Urinary bladder (tissue), 3 donors: ENCODE measurements at regions not wholly inside any gene's neighbourhood (a gene's known extent, or its start where the extent isn't known, plus 50 kb on each side); places are given as distances from the start of the nearest gene placed in this dataset.

Source experiments
- DNase-seq: peaks from one replicate; pipeline ENCODE4 v3.0.0-alpha.2; 2015; ENCODE audit errors: extremely low spot score
- H3K27ac ChIP-seq: one replicate; pipeline ENCODE4 v1.5.1; 2013; ENCODE audit warnings: low read depth, mild to moderate bottlenecking, moderate library complexity
- H3K36me3 ChIP-seq: one replicate; pipeline ENCODE4 v1.6.1; 2013; ENCODE audit warnings: mild to moderate bottlenecking, moderate library complexity; ENCODE audit not compliant: insufficient read depth
- H3K4me1 ChIP-seq: one replicate; pipeline ENCODE4 v1.6.1; 2013; ENCODE audit warnings: mild to moderate bottlenecking, moderate library complexity; ENCODE audit not compliant: insufficient read depth
- H3K4me3 ChIP-seq: one replicate; pipeline ENCODE4 v1.5.1; 2013; ENCODE audit warnings: low read depth, low read length
- WGBS: extraction: QIAGEN DNeasy Blood & Tissue Kit; methylation state at CpG from one replicate; pipeline ENCODE4 v1.1.7; 2013; 5-methylcytosine and 5-hydroxymethylcytosine counted together
- donor health status: healthy with polysubstance abuse.
- donor health status: healthy.

DNA sequence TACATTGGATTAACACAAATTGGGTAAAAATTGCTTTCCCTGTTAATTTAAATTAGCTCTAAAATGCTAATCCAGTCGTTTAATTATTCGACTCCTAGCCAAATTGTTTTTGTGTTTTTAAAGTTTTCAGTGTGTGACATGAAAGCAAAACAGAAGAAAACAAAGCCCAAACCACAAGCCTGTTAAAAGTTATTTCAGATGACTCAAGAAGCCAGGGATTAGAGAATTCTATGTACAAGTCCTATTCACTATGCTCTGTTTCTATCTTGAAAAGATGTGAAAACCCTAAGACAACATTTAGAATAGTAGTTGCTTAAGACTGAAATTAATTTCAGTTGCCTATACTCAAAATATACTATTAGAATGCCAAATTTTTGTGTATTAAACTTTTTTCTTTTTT is 294.8 kb upstream of the ADAMTS5 start:
- 72% methylated on average over 2 of the region's 2 CpGs for WGBS
- Histone ChIP-seq H3K36me3 (no peaks in the 10 kb centered on the region), H3K4me1 (no peaks in the 10 kb centered on the region)

DNA sequence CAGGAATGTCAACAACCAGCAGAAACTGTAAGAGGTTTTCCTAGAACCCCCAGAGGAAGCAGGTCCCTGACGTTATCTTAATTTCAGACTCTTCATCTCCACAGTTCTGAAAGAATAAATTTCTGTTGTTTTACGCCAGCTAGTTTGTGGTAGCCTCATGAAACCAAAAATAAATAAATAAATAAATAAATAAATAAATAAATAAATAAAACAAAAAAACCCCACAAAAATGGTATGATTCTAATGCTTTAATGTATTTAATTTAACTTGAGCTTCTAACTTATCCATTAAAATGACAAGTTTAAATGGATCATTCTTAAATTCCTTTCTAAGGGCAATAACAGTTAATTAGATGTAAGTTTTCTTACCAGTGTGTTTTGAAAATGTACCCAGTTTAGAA is 293.8 kb upstream of the ADAMTS5 start:
- Histone ChIP-seq H3K36me3 (no peaks in the 10 kb centered on the region), H3K27ac (no peak overlapping the region), H3K4me3 (no peak overlapping the region), H3K4me1 (no peaks in the 10 kb centered on the region)
- WGBS, result over 99% methylated on average over 2 of the region's 2 CpGs
- DNase-seq, result no peak

More for the DNA sequence above, 294.8 kb upstream of the ADAMTS5 start:
- no peak overlapping the region for H3K4me3 ChIP-seq
- no peak overlapping the region for H3K27ac ChIP-seq
- no peak for DNase-seq

DNA sequence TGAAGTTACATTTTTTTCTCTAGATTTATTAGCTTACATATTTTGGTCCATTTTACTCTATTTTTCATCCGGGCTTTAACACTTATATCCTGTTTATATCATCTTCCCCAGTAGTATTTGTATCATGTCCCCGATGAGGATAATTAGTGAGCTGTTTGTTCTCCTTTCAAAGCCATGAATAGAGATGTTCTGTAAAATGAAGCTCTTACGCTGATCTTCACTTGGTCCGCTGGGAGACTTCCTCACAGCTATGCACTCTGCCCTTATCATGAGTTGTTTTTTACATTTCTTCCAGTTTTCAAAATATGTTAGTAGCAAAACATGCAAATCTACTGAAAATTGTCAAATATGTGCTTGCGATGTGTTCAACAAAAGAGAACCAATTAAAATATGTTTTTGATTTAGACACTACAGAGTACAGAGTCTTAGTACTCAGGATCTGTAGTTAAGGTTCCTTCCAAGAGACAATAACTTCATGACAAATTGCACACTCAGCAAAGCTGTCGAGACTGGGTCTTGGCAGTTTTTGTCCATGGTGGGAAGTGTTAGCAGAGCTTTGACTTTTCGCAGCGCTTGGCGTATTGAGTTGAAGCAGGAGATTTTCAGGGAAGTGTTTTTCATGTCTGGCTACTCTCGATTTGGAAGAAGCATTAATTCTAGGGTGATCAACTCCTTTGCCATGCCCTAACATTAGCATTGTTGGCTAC is 292.0 kb upstream of the ADAMTS5 start:
- no peaks in the 10 kb centered on the region for H3K4me1 ChIP-seq
- no peak for DNase-seq
- no peak overlapping the region for H3K27ac ChIP-seq
- WGBS, result 91% methylated on average over 10 of the region's 10 CpGs
- H3K36me3 ChIP-seq, result no peaks in the 10 kb centered on the region
- H3K4me3 ChIP-seq, result no peak overlapping the region

DNA sequence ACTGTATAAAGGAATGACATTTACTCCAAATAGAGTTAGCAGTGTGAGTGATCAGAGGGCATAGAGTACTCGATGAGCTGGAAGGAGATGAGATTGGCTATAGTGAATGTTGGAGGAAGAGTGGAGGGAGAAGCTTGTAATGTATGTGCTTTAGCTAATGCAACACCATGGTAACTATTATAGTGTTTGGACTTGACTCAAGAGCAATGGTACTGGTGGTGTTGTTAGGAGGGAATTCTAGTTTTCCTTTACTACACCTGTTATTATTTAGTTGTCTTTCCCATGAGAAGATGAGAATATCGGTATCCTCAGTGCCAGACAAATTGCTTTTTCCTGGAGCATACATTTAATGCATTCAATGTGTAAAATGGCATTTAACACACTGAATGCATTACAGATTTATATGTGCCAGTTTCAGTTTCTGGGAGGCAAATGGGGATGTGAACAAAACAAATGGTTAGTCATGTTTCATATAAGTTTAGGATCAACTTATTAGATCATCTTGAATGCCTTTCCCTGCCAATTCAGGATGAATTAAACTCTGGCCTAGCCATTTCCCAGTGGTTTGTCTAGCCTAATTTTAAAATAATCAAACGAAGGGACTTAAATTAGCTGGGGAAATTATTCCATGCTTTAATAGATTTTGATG is 291.1 kb upstream of the ADAMTS5 start:
- H3K27ac ChIP-seq, result no peak overlapping the region
- 68% methylated on average over 3 of the region's 3 CpGs for WGBS
- H3K4me1 ChIP-seq, result no peaks in the 10 kb centered on the region
- no peak for DNase-seq
- no peaks in the 10 kb centered on the region for H3K36me3 ChIP-seq
- no peak overlapping the region for H3K4me3 ChIP-seq

DNA sequence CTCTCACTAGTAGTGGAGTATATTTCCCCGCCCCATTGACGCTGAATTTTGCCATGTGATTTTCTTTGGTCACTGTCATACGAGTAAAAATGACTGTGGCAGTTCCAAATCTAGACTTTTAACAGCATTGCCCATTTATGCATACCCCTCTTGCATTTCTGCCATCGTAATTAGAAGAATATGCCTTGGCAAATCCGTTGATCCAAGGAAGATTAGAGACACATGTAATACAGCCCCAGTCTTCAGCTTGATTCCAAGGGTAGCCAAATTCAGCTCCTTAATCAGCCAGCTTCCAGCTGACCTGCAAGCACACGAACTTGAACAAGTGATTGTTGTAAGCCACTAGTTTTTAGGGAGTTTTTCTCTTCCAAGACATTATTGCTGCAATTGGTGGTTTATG is 290.3 kb upstream of the ADAMTS5 start:
- DNase-seq, result no peak
- Histone ChIP-seq H3K4me3 (no peak overlapping the region), H3K36me3 (no peaks in the 10 kb centered on the region), H3K27ac (no peak overlapping the region), H3K4me1 (no peaks in the 10 kb centered on the region)
- 85% methylated on average over 6 of the region's 6 CpGs for WGBS

DNA sequence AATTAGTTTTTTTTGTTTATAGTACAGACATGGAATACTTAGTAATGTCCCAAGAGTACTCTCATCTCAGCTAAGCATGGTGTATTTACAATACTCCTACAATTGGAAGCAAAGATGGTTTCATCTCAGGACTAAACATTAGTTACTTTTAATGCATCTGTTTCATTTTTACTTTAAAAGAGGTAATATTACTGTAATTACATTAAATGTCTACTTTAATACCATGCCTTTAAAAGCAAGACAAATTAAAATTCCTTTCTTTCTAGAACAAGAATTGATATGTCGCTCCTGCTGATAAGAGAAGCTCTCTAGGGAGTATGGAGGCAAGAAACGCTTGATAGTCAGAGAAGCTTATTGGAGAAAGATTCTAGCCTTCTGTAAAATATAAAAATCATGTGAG is 284.9 kb upstream of the ADAMTS5 start:
- no peaks in the 10 kb centered on the region for H3K4me1 ChIP-seq
- WGBS, result 80% methylated on average over 2 of the region's 2 CpGs
- DNase-seq, result no peak
- H3K27ac ChIP-seq, result no peak overlapping the region
- no peak overlapping the region for H3K4me3 ChIP-seq
- no peaks in the 10 kb centered on the region for H3K36me3 ChIP-seq

DNA sequence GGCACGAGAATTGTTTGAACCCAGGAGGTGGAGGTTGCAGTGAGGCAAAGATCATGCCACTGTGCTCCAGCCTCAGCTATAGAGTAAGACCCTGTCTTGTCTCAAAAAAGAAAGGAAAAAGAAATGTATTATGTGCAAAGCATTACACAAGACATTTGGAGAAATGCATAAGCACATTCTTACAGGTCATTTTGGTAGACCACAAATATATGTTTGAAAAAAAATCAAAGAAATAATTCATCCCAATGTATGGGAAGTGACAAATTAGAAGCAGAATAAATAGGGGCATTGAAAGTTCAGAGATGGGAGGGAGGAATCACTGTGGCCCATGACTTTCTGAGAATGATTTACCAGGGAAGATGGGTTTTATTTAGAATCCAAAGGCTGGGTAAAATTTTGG is 283.5 kb upstream of the ADAMTS5 start:
- no peaks in the 10 kb centered on the region for H3K4me1 ChIP-seq
- no peak overlapping the region for H3K27ac ChIP-seq
- no peaks in the 10 kb centered on the region for H3K36me3 ChIP-seq
- no peak overlapping the region for H3K4me3 ChIP-seq
- 94% methylated on average over 1 of the region's 1 CpG for WGBS
- no peak for DNase-seq

DNA sequence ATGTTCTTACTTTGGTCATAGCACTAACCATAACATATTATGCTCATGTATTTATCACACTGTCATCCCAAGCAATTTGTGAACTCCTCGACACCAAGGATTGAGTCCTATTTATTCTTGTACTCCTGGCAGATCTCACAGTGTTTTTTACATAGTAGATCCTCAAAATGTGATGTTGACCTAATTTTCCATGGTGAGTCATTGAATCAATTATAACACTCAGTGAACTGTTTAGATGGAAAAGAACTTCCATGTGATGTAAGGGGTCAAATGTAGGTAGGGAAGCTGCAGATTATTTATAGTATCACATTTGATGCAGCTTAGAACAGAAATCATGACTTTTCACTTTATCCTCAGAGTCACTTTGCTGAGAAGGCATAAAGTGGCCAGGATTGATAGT is 281.9 kb upstream of the ADAMTS5 start:
- no peak overlapping the region for H3K27ac ChIP-seq
- no peak for DNase-seq
- WGBS, result 55% methylated on average over 1 of the region's 1 CpG
- H3K4me1 ChIP-seq, result no peaks in the 10 kb centered on the region
- H3K36me3 ChIP-seq, result no peaks in the 10 kb centered on the region
- no peak overlapping the region for H3K4me3 ChIP-seq

DNA sequence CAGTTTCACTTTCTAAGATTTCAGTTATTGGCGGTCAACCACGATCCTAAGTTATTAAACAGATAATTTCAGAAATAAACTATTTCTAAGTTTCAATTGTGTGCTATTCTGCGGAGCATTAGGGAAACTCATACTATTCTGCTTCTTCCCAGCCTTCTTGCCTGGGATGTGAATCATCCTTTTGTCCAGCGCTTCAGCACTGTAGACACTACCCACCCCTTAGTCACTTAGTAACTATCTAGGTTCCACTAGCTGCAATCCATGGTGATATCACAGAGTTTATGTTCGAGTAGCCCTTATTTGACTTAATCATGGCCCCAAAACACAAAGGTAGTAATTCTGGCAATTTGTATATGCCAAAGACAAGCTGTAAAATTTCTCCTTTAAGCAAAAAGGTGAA is 279.9 kb upstream of the ADAMTS5 start:
- Histone ChIP-seq H3K27ac (no peak overlapping the region), H3K36me3 (no peaks in the 10 kb centered on the region), H3K4me3 (no peak overlapping the region), H3K4me1 (no peaks in the 10 kb centered on the region)
- WGBS, result 84% methylated on average over 5 of the region's 5 CpGs
- DNase-seq, result no peak

DNA sequence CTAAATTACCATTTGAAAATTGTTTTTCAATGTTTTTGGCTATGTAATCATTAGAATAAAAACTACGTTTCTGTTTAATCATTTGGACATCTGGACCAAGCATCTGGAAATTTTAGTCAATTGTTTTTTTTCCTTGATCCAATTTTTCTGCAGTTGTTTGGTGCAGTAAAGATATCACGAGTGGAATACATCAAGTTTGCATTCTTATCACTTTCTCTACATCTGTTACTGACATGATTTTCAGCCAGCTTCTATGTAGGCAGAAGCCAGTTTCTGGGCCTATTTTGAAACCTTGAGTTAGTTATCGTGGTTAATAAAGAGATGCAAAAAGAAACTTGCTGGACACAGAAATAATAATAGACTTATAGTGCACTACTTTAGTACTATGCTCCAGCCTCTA is 277.9 kb upstream of the ADAMTS5 start:
- no peak for DNase-seq
- 61% methylated on average over 3 of the region's 3 CpGs for WGBS
- no peak overlapping the region for H3K27ac ChIP-seq
- no peaks in the 10 kb centered on the region for H3K4me1 ChIP-seq
- no peaks in the 10 kb centered on the region for H3K36me3 ChIP-seq
- no peak overlapping the region for H3K4me3 ChIP-seq

DNA sequence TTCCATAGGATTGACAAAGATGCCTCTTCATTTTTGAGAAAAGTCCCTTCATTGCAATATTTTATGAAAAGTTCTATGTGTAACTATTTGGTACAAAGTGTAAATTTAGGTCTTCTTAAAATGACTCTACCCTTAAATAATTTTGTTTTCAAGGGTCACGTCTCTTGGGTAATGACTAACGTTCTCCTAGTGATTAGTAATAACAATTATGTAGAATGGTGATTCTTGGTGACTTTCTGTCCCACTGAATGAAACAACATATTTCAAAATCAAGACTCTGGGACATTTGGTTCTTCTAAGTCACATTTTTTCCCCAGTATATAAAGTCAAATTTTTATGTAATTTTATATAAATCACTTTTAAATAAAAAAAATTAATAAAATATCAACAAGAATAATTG is 277.5 kb upstream of the ADAMTS5 start:
- H3K4me1 ChIP-seq, result no peaks in the 10 kb centered on the region
- H3K36me3 ChIP-seq, result no peaks in the 10 kb centered on the region
- H3K27ac ChIP-seq, result no peak overlapping the region
- H3K4me3 ChIP-seq, result no peak overlapping the region
- 68% methylated on average over 2 of the region's 2 CpGs for WGBS
- DNase-seq, result no peak

DNA sequence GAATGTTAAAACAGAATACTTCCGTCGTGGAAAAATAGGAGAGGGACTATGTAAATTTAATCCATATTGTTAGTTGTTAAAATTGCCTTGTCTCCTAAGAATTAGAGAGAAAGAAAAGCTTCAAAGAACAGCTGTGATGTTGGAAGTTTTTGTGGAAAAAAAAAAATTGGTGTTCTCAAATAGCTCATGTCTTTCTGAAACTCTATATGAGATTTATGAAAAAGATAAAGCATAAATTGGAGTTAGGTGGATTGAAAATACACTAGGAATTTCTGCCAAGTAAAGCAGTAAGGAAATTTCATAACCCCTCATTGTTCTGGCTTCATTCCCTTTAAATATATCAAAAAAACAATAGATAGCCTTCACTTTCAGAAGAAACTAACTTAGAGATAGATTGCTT is 274.0 kb upstream of the ADAMTS5 start:
- WGBS, result 70% methylated on average over 2 of the region's 2 CpGs
- Histone ChIP-seq H3K4me1 (no peaks in the 10 kb centered on the region), H3K4me3 (no peak overlapping the region), H3K36me3 (no peaks in the 10 kb centered on the region), H3K27ac (no peak overlapping the region)
- no peak for DNase-seq

DNA sequence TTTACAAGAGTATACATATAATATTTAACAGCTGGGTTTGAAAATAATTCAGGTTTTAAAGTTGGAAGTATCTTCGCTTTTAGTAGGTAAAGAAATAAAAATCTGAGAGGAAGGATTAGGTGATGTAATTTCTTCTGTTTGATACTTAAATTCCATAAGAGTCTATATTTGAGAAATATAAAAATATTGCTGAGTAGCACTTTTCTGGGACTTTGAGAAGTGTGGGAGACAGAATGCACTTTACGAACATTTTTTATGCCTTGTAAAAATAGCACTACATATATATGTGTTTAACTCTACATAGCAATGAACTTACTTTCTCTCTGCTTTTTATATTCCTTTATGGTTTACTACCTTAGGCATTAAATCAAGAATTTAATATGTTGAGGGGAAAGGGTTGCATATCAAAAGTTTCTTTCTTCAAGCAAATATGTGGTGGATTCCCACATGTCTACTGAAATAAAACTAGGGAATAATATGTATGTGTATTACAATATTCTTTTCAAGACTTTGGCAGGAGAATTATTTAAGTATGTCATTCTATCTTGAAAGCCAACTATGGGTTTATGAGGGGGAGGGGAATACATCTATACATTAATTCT is 266.7 kb upstream of the ADAMTS5 start:
- Histone ChIP-seq H3K36me3 (no peaks in the 10 kb centered on the region), H3K4me1 (no peaks in the 10 kb centered on the region), H3K27ac (no peak overlapping the region), H3K4me3 (no peak overlapping the region)
- DNase-seq, result no peak
- 93% methylated on average over 2 of the region's 2 CpGs for WGBS

DNA sequence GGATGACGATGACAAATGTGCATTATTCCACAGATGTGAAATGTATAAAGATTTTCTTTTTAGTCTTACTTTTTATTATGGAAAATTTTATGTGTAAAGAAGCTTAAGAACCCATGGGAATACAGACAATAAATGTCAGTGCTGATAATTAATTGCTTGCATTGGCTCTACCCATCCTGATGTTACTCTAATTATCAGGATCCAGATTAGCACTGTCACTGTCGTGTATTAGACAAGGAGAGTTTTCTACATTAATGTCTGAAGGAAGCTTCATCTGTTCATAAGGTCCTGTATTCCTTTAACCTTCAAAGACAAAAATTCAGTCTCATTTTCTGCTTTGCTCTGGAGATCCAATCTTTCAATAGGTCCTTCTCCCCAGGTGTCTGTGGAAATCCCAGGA is 259.1 kb upstream of the ADAMTS5 start:
- Histone ChIP-seq H3K4me3 (no peak overlapping the region), H3K27ac (no peak overlapping the region), H3K36me3 (no peaks in the 10 kb centered on the region), H3K4me1 (no peaks in the 10 kb centered on the region)
- no peak for DNase-seq
- 74% methylated on average over 2 of the region's 2 CpGs for WGBS
